H9 (cell line): ENCODE measurements at regions not wholly inside any gene's neighbourhood (a gene's known extent, or its start where the extent isn't known, plus 50 kb on each side); places are given as distances from the start of the nearest gene placed in this dataset.

ENCODE experiments used
- DNase-seq: peaks from one replicate; pipeline ENCODE4 v3.0.0-alpha.2; 2017
- H2AFZ ChIP-seq: one replicate; pipeline ENCODE4 v1.6.1; 2013; ENCODE audit warnings: mild to moderate bottlenecking, low read length, control low read depth, moderate library complexity
- H2AK5ac ChIP-seq: 2 replicates; pipeline ENCODE4 v1.6.1; 2013; ENCODE audit warnings: low read length, control low read depth, mixed read lengths; ENCODE audit not compliant: insufficient read length
- H2BK120ac ChIP-seq: one replicate; pipeline ENCODE4 v1.6.1; 2013; ENCODE audit warnings: low read depth, mild to moderate bottlenecking, low read length, control low read depth, inconsistent platforms; ENCODE audit not compliant: poor library complexity, severe bottlenecking
- H2BK12ac ChIP-seq: 2 replicates; pipeline ENCODE4 v1.6.1; 2013; ENCODE audit warnings: low read length, control low read depth, mixed read lengths, low read depth; ENCODE audit not compliant: insufficient read length
- H2BK15ac ChIP-seq: 2 replicates; pipeline ENCODE4 v1.6.1; 2013; ENCODE audit warnings: low read depth, low read length, control low read depth
- H2BK20ac ChIP-seq: one replicate; pipeline ENCODE4 v1.6.1; 2013; ENCODE audit warnings: low read depth, mild to moderate bottlenecking, low read length, control low read depth, inconsistent platforms; ENCODE audit not compliant: poor library complexity, severe bottlenecking
- H2BK5ac ChIP-seq: 2 replicates; pipeline ENCODE4 v1.6.1; 2013; ENCODE audit warnings: low read length, control low read depth, mixed read lengths; ENCODE audit not compliant: insufficient read length
- H3K14ac ChIP-seq: 2 replicates; pipeline ENCODE4 v1.6.1; 2013; ENCODE audit warnings: low read length, control low read depth; ENCODE audit not compliant: insufficient read depth
- H3K18ac ChIP-seq: 2 replicates; pipeline ENCODE4 v1.6.1; 2013; ENCODE audit warnings: low read depth, mild to moderate bottlenecking, mixed read lengths, low read length, control low read depth; ENCODE audit not compliant: insufficient read length
- H3K23ac ChIP-seq: 2 replicates; pipeline ENCODE4 v1.6.1; 2013; ENCODE audit warnings: low read length, control low read depth, mixed read lengths, low read depth; ENCODE audit not compliant: insufficient read length
- H3K23me2 ChIP-seq: 2 replicates; pipeline ENCODE4 v1.6.1; 2013; ENCODE audit warnings: low read depth, mild to moderate bottlenecking, mixed read lengths, low read length, control low read depth; ENCODE audit not compliant: insufficient read length, poor library complexity, severe bottlenecking
- H3K27ac ChIP-seq: 2 replicates; pipeline ENCODE4 v1.5.1; 2013; ENCODE audit warnings: low read length, control low read depth, mixed read lengths, low read depth; ENCODE audit not compliant: insufficient read length
- H3K27me3 ChIP-seq: 2 replicates; pipeline ENCODE4 v1.6.1; 2013; ENCODE audit warnings: low read length, control low read depth, inconsistent platforms; ENCODE audit not compliant: insufficient read depth
- H3K4ac ChIP-seq: 2 replicates; pipeline ENCODE4 v1.6.1; 2013; ENCODE audit warnings: low read depth, mild to moderate bottlenecking, control low read depth, inconsistent platforms, low read length, moderate library complexity
- H3K4me1 ChIP-seq: 2 replicates; pipeline ENCODE4 v1.6.1; 2013; ENCODE audit warnings: low read length, control low read depth, inconsistent platforms; ENCODE audit not compliant: insufficient read depth
- H3K4me2 ChIP-seq: 2 replicates; pipeline ENCODE4 v1.6.1; 2013; ENCODE audit warnings: low read length, control low read depth, mixed read lengths; ENCODE audit not compliant: insufficient read length, insufficient read depth
- H3K56ac ChIP-seq: 2 replicates; pipeline ENCODE4 v1.6.1; 2013; ENCODE audit warnings: low read depth, mild to moderate bottlenecking, mixed read lengths, low read length, control low read depth; ENCODE audit not compliant: insufficient read length
- H3K79me1 ChIP-seq: 2 replicates; pipeline ENCODE4 v1.6.1; 2013; ENCODE audit warnings: low read depth, mild to moderate bottlenecking, moderate library complexity, low read length, control low read depth, inconsistent platforms; ENCODE audit not compliant: insufficient read depth, poor library complexity, severe bottlenecking
- H3K79me2 ChIP-seq: 2 replicates; pipeline ENCODE4 v1.6.1; 2013; ENCODE audit warnings: low read length, control low read depth, inconsistent platforms; ENCODE audit not compliant: insufficient read depth
- H3K9ac ChIP-seq: 2 replicates; pipeline ENCODE4 v1.6.1; 2013; ENCODE audit warnings: low read length, control low read depth, mixed read lengths; ENCODE audit not compliant: insufficient read length; ENCODE audit errors: extremely low read depth
- H3K9me3 ChIP-seq: one replicate; pipeline ENCODE4 v1.6.1; 2013; ENCODE audit warnings: low read depth, low read length, inconsistent platforms; ENCODE audit not compliant: control insufficient read depth
- H3T11ph ChIP-seq: one replicate; pipeline ENCODE4 v1.6.1; 2013; ENCODE audit warnings: mild to moderate bottlenecking, low read length, control low read depth, inconsistent platforms
- H4K20me1 ChIP-seq: one replicate; pipeline ENCODE4 v1.6.1; 2013; ENCODE audit not compliant: control insufficient read depth, insufficient read length, insufficient read depth
- H4K5ac ChIP-seq: 2 replicates; pipeline ENCODE4 v1.6.1; 2013; ENCODE audit warnings: low read depth, mild to moderate bottlenecking, mixed read lengths, low read length, control low read depth; ENCODE audit not compliant: insufficient read length
- H4K8ac ChIP-seq: replicated peaks from 2 replicates; pipeline ENCODE4 v1.6.1; 2013; ENCODE audit warnings: low read length, control low read depth, mixed read lengths, low read depth; ENCODE audit not compliant: insufficient read length
- H4K91ac ChIP-seq: 2 replicates; pipeline ENCODE4 v1.6.1; 2013; ENCODE audit warnings: low read depth, mild to moderate bottlenecking, moderate library complexity, mixed read lengths, low read length, control low read depth; ENCODE audit not compliant: insufficient read length
- H3K27ac Mint-ChIP-seq, 3 experiments: 2 replicates in 2 of 3; 3 replicates in 1 of 3; pipeline ENCODE4 v1.8.0; 2020 to 2021; ENCODE audit warnings: mixed read lengths in 3 of 3, mild to moderate bottlenecking in 1 of 3, moderate library complexity in 1 of 3
- H3K27me3 Mint-ChIP-seq: 2 replicates; pipeline ENCODE4 v1.8.0; 2021; ENCODE audit warnings: low read depth, mild to moderate bottlenecking, moderate library complexity, mixed read lengths
- H3K36me3 Mint-ChIP-seq, 3 experiments: 2 replicates in 2 of 3; 3 replicates in 1 of 3; pipeline ENCODE4 v1.8.0; 2020 to 2021; ENCODE audit warnings: low read depth in 3 of 3, mixed read lengths in 3 of 3; ENCODE audit not compliant: insufficient read depth in 1 of 3
- H3K4me1 Mint-ChIP-seq, 2 experiments: 2 replicates each; pipeline ENCODE4 v1.8.0; 2020; ENCODE audit warnings: mixed read lengths in 2 of 2
- H3K4me3 Mint-ChIP-seq, 2 experiments: 2 replicates in 1 of 2; 3 replicates in 1 of 2; pipeline ENCODE4 v1.8.0; 2020 to 2021; ENCODE audit warnings: mild to moderate bottlenecking in 2 of 2, mixed read lengths in 2 of 2, moderate library complexity in 1 of 2
- H3K9me3 Mint-ChIP-seq, 2 experiments: 2 replicates in 1 of 2; 3 replicates in 1 of 2; pipeline ENCODE4 v1.8.0; 2020; ENCODE audit warnings: mild to moderate bottlenecking in 2 of 2, mixed read lengths in 2 of 2, moderate library complexity in 1 of 2
- WGBS: extraction: QIAGEN DNeasy Blood & Tissue Kit; methylation state at CpG from one replicate; pipeline ENCODE4 v1.1.7; 2013; ENCODE audit warnings: missing lambda C conversion rate, low lambda C conversion rate, mixed read lengths; ENCODE audit not compliant: insufficient read length; ENCODE audit errors: extremely low coverage; 5-methylcytosine and 5-hydroxymethylcytosine counted together
- TF ChIP-seq, protein P1 (sequence below): fragments of 200-600 bp; sonication (generic); conservative IDR thresholded peaks from 3 replicates; pipeline ENCODE4 v1.8.0; 2021; ENCODE audit warnings: antibody characterized with exemption, mild to moderate bottlenecking

DNA sequence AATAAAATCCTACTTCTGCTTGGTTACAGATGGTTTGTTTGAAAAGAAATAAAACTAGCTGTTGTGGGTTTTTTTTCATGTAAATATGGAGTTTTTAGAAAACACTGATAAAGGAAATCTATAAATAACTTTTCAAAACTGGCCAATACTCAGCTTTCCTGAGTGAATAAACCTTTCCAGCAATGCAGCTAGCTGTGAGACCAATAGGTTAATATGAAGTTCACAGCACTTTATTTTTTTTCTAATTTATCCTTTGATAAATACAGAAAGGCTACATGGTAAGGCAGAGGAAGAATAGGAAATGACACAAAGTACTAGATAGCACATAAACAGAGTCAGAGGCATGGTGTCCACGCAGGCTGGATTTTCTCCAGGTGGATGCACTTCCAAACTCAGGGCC, 154.0 kb downstream of the COG6 start:
- Histone ChIP-seq H2BK5ac (no peak overlapping the region), H2BK12ac (no peak overlapping the region), H3K18ac (peak overlapping the region; percentile 60), H3K4me2 (no peak overlapping the region), H3K14ac (no peak overlapping the region), H2BK120ac (no peak overlapping the region), H3K27ac (no peak overlapping the region), H3K23me2 (no peaks in the 10 kb centered on the region), H3K23ac (no peak overlapping the region), H3T11ph (no peak overlapping the region), H4K8ac (no peak overlapping the region), H3K9ac (no peak overlapping the region), H3K79me1 (no peaks in the 10 kb centered on the region), H3K56ac (no peak overlapping the region), H3K4me1 (peaks cover 4% of the 10 kb centered on the region; the same call in 1 of the 2 replicates), H2AFZ (no peak overlapping the region), H2AK5ac (no peak overlapping the region), H3K4ac (no peak overlapping the region), H2BK15ac (no peak overlapping the region), H3K9me3 (no peaks in the 10 kb centered on the region), H4K5ac (no peak overlapping the region), H3K79me2 (no peaks in the 10 kb centered on the region), H3K27me3 (no peaks in the 10 kb centered on the region), H2BK20ac (no peak overlapping the region), H4K91ac (no peak overlapping the region), H4K20me1 (no peaks in the 10 kb centered on the region)
- Mint-ChIP-seq H3K27me3 (no peaks in the 10 kb centered on the region), H3K4me1 (peaks cover 16 to 25% of the 10 kb centered on the region in 2 experiments), H3K4me3 (no peak overlapping the region), H3K36me3 (no peaks in the 10 kb centered on the region), H3K9me3 (no peaks in the 10 kb centered on the region), H3K27ac (0 out of 7 replicates have a peak overlapping the region, but pooled peaks of 1 of the 3 experiments have one; percentile 7)
- TF ChIP-seq, protein P1, sequence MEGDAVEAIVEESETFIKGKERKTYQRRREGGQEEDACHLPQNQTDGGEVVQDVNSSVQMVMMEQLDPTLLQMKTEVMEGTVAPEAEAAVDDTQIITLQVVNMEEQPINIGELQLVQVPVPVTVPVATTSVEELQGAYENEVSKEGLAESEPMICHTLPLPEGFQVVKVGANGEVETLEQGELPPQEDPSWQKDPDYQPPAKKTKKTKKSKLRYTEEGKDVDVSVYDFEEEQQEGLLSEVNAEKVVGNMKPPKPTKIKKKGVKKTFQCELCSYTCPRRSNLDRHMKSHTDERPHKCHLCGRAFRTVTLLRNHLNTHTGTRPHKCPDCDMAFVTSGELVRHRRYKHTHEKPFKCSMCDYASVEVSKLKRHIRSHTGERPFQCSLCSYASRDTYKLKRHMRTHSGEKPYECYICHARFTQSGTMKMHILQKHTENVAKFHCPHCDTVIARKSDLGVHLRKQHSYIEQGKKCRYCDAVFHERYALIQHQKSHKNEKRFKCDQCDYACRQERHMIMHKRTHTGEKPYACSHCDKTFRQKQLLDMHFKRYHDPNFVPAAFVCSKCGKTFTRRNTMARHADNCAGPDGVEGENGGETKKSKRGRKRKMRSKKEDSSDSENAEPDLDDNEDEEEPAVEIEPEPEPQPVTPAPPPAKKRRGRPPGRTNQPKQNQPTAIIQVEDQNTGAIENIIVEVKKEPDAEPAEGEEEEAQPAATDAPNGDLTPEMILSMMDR, result no peak
- no CpG with 5 or more reads among the region's 1 CpG for WGBS
- no peak for DNase-seq
